IMR-90 (cell line): ENCODE measurements at regions not wholly inside any gene's neighbourhood (a gene's known extent, or its start where the extent isn't known, plus 50 kb on each side); places are given as distances from the start of the nearest gene placed in this dataset.

Experiments
- ATAC-seq: fragments of 200-7000 bp; cut with Tn5 transposase; 2 replicates; pipeline ENCODE4 v1.9.1; 2020; ENCODE audit warnings: low read depth, mild to moderate bottlenecking, moderate library complexity
- BruUV-seq: library from RNA; stranded (reverse); fragments of 400-500 nt; replicated peaks from 2 replicates; lab custom pipeline; 2021; lab: Mats Ljungman, UMichigan
- CTCF ChIA-PET: fragments of 300-600 bp; formaldehyde crosslinking; extraction: SDS; loops from one replicate; lab custom pipeline; 2021; ENCODE audit warnings: antibody characterized with exemption; lab: Yijun Ruan, JAX
- POLR2A ChIA-PET: fragments of 300-600 bp; sonication (Branson Sonifier 250); formaldehyde crosslinking; loops from one replicate; lab custom pipeline; 2022; ENCODE audit warnings: antibody characterized with exemption; ENCODE audit not compliant: unreplicated experiment; lab: Charles Lee
- DNase-seq: peaks from one replicate; pipeline ENCODE4 v3.0.0; 2013
- H2AFZ ChIP-seq: replicated peaks from 2 replicates; pipeline ENCODE3; 2013; ENCODE audit warnings: low read length, mild to moderate bottlenecking; ENCODE audit not compliant: poor library complexity
- H2AK5ac ChIP-seq: 2 replicates; pipeline ENCODE4 v1.6.1; 2013; ENCODE audit warnings: low read depth, low read length, inconsistent platforms
- H2AK9ac ChIP-seq: replicated peaks from 2 replicates; pipeline ENCODE3; 2013; ENCODE audit warnings: mild to moderate bottlenecking, low read depth, low read length, moderate library complexity; ENCODE audit not compliant: poor library complexity
- H2BK120ac ChIP-seq: 2 replicates; pipeline ENCODE4 v1.6.1; 2013; ENCODE audit warnings: low read depth, low read length, inconsistent platforms
- H2BK15ac ChIP-seq: 3 replicates; pipeline ENCODE4 v1.6.1; 2013; ENCODE audit warnings: low read depth, low read length, inconsistent platforms
- H2BK20ac ChIP-seq: 2 replicates; pipeline ENCODE4 v1.6.1; 2013; ENCODE audit warnings: low read depth, mild to moderate bottlenecking, inconsistent platforms, low read length, moderate library complexity
- H2BK5ac ChIP-seq: 2 replicates; pipeline ENCODE4 v1.6.1; 2013; ENCODE audit warnings: mild to moderate bottlenecking, low read depth, low read length, inconsistent platforms; ENCODE audit not compliant: poor library complexity, severe bottlenecking
- H3K14ac ChIP-seq: replicated peaks from 2 replicates; pipeline ENCODE4 v1.6.1; 2013; ENCODE audit warnings: low read depth, low read length, inconsistent platforms
- H3K18ac ChIP-seq: 2 replicates; pipeline ENCODE4 v1.6.1; 2013; ENCODE audit warnings: low read depth, low read length, control low read depth
- H3K23ac ChIP-seq: 2 replicates; pipeline ENCODE4 v1.6.1; 2013; ENCODE audit warnings: low read depth, low read length, inconsistent platforms
- H3K27ac ChIP-seq: 2 replicates; pipeline ENCODE4 v1.5.1; 2013; ENCODE audit warnings: mild to moderate bottlenecking, control low read depth, low read length; ENCODE audit not compliant: insufficient read depth
- H3K27me3 ChIP-seq: 2 replicates; pipeline ENCODE4 v1.6.1; 2013; ENCODE audit warnings: low read length; ENCODE audit not compliant: control insufficient read depth, insufficient read depth
- H3K36me3 ChIP-seq: 2 replicates; pipeline ENCODE4 v1.6.1; 2013; ENCODE audit warnings: low read length, mixed read lengths; ENCODE audit not compliant: control insufficient read depth, insufficient read depth
- H3K4ac ChIP-seq: 2 replicates; pipeline ENCODE4 v1.6.1; 2013; ENCODE audit warnings: low read depth, low read length, inconsistent platforms
- H3K4me1 ChIP-seq: 2 replicates; pipeline ENCODE4 v1.6.1; 2013; ENCODE audit warnings: low read length, mixed read lengths; ENCODE audit not compliant: control insufficient read depth, insufficient read depth
- H3K4me2 ChIP-seq: 2 replicates; pipeline ENCODE4 v1.6.1; 2013; ENCODE audit warnings: low read depth, mild to moderate bottlenecking, control low read depth, low read length, moderate library complexity
- H3K4me3 ChIP-seq: 2 replicates; pipeline ENCODE4 v1.5.1; 2013; ENCODE audit warnings: low read depth, mild to moderate bottlenecking, control low read depth, low read length, moderate library complexity; ENCODE audit not compliant: insufficient read depth
- H3K56ac ChIP-seq: 2 replicates; pipeline ENCODE4 v1.6.1; 2013; ENCODE audit warnings: low read length, inconsistent platforms; ENCODE audit not compliant: insufficient read depth; ENCODE audit errors: extremely low read depth
- H3K79me1 ChIP-seq, 2 experiments: 2 replicates each; pipeline ENCODE4 v1.6.1; 2013; ENCODE audit warnings: low read length in 2 of 2, inconsistent platforms in 1 of 2, low read depth in 1 of 2
- H3K9ac ChIP-seq: 2 replicates; pipeline ENCODE4 v1.6.1; 2013; ENCODE audit warnings: low read depth, low read length, control low read depth
- H3K9me1 ChIP-seq: 2 replicates; pipeline ENCODE4 v1.6.1; 2013; ENCODE audit warnings: low read length, inconsistent platforms; ENCODE audit not compliant: insufficient read depth
- H3K9me3 ChIP-seq: 2 replicates; pipeline ENCODE4 v1.6.1; 2013; ENCODE audit warnings: low read length; ENCODE audit not compliant: control insufficient read depth, insufficient read depth
- H4K20me1 ChIP-seq: 2 replicates; pipeline ENCODE4 v1.6.1; 2013; ENCODE audit warnings: low read length, inconsistent platforms; ENCODE audit not compliant: insufficient read depth
- H4K5ac ChIP-seq: 2 replicates; pipeline ENCODE4 v1.6.1; 2013; ENCODE audit warnings: mild to moderate bottlenecking, low read depth, low read length, control low read depth
- H4K8ac ChIP-seq, 2 experiments: 2 replicates each; pipeline ENCODE4 v1.6.1; 2013; ENCODE audit warnings: low read depth in 2 of 2, low read length in 2 of 2, control low read depth in 1 of 2, inconsistent platforms in 1 of 2
- H4K91ac ChIP-seq: 2 replicates; pipeline ENCODE4 v1.6.1; 2013; ENCODE audit warnings: low read depth, low read length, inconsistent platforms; ENCODE audit not compliant: insufficient read depth
- MAFK ChIP-seq: IDR thresholded peaks from 2 replicates; pipeline ENCODE4 v1.6.1; 2012; ENCODE audit warnings: low read depth, low read length, improper control_type of control experiment
- MAZ ChIP-seq: IDR thresholded peaks from 2 replicates; pipeline ENCODE4 v1.6.1; 2012; ENCODE audit warnings: low read depth, mild to moderate bottlenecking, low read length, improper control_type of control experiment, moderate library complexity, borderline replicate concordance
- MXI1 ChIP-seq: IDR thresholded peaks from 2 replicates; pipeline ENCODE4 v1.6.1; 2012; ENCODE audit warnings: low read depth, mild to moderate bottlenecking, low read length, moderate library complexity, borderline replicate concordance
- POLR2A ChIP-seq: IDR thresholded peaks from 2 replicates; pipeline ENCODE4 v1.6.1; 2012; ENCODE audit warnings: mild to moderate bottlenecking, low read depth, low read length
- RAD21 ChIP-seq: IDR thresholded peaks from 2 replicates; pipeline ENCODE4 v1.6.1; 2012; ENCODE audit warnings: low read length, improper control_type of control experiment
- RFX5 ChIP-seq: IDR thresholded peaks from 2 replicates; pipeline ENCODE4 v1.8.0; 2012; ENCODE audit warnings: low read depth, mild to moderate bottlenecking, low read length, moderate library complexity
- WGBS, 2 experiments: methylation state at CpG; one replicate each; pipeline versions ENCODE4 v1.1.5 to v1.1.7; 2013; ENCODE audit warnings: missing lambda C conversion rate in 2 of 2; ENCODE audit not compliant: insufficient read length in 1 of 2; ENCODE audit errors: extremely low coverage in 2 of 2; 5-methylcytosine and 5-hydroxymethylcytosine counted together
- dilution Hi-C: fragments of 300-500 bp; cut with HindIII; formaldehyde crosslinking; loops from one replicate; pipeline ENCODE4 v1.14.3; 2018; ENCODE audit warnings: low sequenced_read_pairs; ENCODE audit not compliant: unreplicated experiment
- in situ Hi-C: fragments of 300-500 bp; cut with MboI; formaldehyde crosslinking; loops from 3 replicates; pipeline ENCODE4 v1.14.3; 2019; ENCODE audit warnings: low sequenced_read_pairs, inconsistent platforms, mixed read lengths
- intact Hi-C: fragments of 100-400 bp; cut with micrococcal nuclease; formaldehyde crosslinking; loops from 2 replicates; pipeline ENCODE4 v1.10.0; 2022
- TF ChIP-seq, protein P1 (sequence below): conservative IDR thresholded peaks from 2 replicates; pipeline ENCODE4 v1.5.1; 2012; ENCODE audit warnings: mild to moderate bottlenecking, low read depth, low read length, improper control_type of control experiment

- no CpG with 5 or more reads among the region's 1 CpG for WGBS, 2 experiments
- Histone ChIP-seq H3K9me3 (no peaks in the 10 kb centered on the region), H3K18ac (no peak overlapping the region), H3K27me3 (no peaks in the 10 kb centered on the region), H3K27ac (no peak overlapping the region), H3K4me3 (no peak overlapping the region), H3K36me3 (no peaks in the 10 kb centered on the region), H4K20me1 (no peaks in the 10 kb centered on the region), H2BK120ac (no peak overlapping the region), H2BK5ac (no peak overlapping the region), H3K9ac (no peak overlapping the region), H3K79me1 (no peaks in the 10 kb centered on the region), H3K4ac (no peak overlapping the region), H3K4me2 (no peak overlapping the region), H3K56ac (no peak overlapping the region), H4K5ac (no peak overlapping the region), H3K4me1 (no peaks in the 10 kb centered on the region), H2AK5ac (no peak overlapping the region), H3K14ac (no peak overlapping the region), H4K91ac (no peak overlapping the region), H3K23ac (no peak overlapping the region), H2BK15ac (no peak overlapping the region), H4K8ac (no peak overlapping the region), H2BK20ac (no peak overlapping the region), H3K9me1 (no peaks in the 10 kb centered on the region), H2AFZ (no peak overlapping the region), H2AK9ac (no peak overlapping the region)
- ChIA-PET CTCF (no interaction called here), POLR2A (no interaction called here)
- DNase-seq (no peak), ATAC-seq (no peak)
- TF ChIP-seq MXI1 (no peak), MAZ (no peak), RAD21 (no peak), POLR2A (no peak), RFX5 (no peak), MAFK (no peak)
- TF ChIP-seq, protein P1, sequence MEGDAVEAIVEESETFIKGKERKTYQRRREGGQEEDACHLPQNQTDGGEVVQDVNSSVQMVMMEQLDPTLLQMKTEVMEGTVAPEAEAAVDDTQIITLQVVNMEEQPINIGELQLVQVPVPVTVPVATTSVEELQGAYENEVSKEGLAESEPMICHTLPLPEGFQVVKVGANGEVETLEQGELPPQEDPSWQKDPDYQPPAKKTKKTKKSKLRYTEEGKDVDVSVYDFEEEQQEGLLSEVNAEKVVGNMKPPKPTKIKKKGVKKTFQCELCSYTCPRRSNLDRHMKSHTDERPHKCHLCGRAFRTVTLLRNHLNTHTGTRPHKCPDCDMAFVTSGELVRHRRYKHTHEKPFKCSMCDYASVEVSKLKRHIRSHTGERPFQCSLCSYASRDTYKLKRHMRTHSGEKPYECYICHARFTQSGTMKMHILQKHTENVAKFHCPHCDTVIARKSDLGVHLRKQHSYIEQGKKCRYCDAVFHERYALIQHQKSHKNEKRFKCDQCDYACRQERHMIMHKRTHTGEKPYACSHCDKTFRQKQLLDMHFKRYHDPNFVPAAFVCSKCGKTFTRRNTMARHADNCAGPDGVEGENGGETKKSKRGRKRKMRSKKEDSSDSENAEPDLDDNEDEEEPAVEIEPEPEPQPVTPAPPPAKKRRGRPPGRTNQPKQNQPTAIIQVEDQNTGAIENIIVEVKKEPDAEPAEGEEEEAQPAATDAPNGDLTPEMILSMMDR = no peak
- in situ Hi-C loops (no loop called here), intact Hi-C loops (loop anchor here (10.0 kb wide), 1 partner anchor 60 kb away; no protein-coding TSS in a partner anchor), dilution Hi-C loops (no loop called here)
- no TSS peak for BruUV-seq
These were observed 243.8 kb downstream of the CEMIP2 start for GRCh38 chr9:71524516-71524915.
